Activated naive CD4-positive, alpha-beta T cell treated with Interleukin-2 at 50 U/mL for 16 hours (primary cell): ENCODE measurements at regions not wholly inside any gene's neighbourhood (a gene's known extent, or its start where the extent isn't known, plus 50 kb on each side); places are given as distances from the start of the nearest gene placed in this dataset.

Experiments used
- DNase-seq: peaks from one replicate; pipeline ENCODE4 v3.0.0-alpha.2; 2020

DNA sequence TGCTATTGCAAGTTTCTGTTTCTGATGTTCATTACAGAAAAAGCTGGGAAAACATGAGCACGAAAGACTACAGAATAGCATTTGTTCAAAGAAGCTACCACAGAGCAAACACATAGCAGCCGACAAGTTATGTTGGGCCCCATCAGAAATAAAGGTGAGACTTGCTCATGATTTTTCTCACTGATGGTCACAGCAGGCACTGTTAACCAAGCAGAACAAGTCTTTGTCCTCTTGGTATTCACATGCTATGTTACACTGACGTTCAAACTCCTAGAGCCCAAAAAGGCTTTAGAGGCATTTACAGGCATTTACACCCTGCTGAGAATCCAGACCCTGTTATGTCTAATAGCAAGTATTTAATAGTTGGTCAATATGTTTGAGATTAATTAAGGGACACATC lies 235.0 kb upstream of the HNMT start:
- no peak for DNase-seq

DNA sequence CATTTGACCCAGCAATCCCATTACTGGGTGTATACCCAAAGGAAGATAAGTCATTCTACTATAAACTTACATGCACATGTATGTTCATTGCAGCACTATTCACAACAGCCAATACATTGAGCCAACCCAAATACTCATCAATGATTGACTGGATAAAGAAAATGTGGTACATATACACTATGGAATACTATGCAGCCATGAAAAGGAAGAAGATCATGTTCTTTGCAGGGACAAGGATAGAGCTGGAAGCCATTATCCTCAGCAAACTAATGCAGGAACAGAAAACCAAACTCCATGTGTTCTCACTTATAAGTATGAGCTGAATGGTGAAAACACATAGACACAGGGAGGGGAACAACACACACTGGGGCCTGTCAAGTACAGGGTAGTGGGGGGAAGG lies 226.7 kb upstream of the HNMT start:
- no peak for DNase-seq

DNA sequence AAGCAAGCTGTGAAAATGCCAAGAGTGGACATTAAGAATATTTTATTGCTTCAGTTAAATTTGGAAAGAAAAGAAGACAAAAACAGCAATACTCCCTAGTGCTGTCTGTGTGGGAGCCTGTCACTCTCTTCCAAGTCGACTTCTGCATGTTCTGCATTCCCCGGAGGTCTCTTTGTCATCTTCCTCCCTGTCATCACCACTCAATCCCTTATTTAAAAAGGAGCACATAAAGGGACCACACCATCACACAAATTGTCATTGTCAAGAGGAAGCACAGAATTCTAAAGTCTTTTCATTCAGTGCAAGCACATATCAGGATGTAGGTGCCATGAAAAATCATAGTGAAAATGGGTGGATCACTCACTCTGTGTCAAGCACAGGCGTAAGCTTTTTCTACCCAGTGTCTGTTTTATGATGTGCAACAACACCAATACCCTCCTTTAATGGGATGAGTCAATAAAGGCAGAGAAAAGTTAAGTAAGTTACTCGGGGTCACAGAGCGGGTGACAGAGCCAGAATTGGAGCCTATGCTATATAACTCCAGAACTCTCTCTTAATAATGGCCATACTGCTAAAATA lies 222.4 kb upstream of the HNMT start:
- no peak for DNase-seq

DNA sequence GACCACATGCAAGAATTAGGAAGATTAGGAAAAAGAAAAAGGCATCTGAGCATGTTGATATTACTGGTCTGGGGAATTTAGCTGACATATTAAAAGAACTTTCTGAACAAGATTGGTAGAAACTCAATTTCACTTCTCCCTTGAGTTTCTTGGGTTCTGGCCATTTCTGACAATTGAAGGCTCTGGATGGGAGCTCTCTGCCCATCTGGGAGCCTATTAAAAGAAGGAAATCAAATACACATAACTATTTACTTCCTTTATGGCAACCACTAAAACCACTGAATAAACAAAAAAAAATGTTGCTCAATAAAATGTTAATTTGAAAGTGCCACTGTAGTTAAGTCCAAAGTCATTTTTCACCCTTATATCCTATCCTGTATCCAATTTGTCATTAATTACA lies 216.8 kb upstream of the HNMT start:
- no peak for DNase-seq

DNA sequence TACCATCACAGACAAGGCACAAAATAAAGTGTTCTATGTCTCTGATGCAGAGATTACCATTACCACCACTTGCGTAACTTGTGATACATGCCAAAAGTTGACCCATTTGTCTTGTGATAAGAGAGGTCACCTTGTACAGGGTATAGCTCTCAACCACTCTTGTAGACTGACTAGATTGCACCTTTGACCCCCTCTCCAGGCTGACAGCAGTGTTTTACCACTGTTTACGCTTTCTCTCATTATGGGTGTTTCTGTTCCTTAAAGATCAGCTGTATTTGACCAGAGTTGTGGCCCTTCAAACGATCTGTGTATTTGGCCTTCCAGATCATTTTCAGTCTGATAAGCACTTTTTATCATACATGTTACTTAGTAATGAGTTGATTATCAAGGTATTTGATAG lies 215.7 kb upstream of the HNMT start:
- DNase-seq = no peak

DNA sequence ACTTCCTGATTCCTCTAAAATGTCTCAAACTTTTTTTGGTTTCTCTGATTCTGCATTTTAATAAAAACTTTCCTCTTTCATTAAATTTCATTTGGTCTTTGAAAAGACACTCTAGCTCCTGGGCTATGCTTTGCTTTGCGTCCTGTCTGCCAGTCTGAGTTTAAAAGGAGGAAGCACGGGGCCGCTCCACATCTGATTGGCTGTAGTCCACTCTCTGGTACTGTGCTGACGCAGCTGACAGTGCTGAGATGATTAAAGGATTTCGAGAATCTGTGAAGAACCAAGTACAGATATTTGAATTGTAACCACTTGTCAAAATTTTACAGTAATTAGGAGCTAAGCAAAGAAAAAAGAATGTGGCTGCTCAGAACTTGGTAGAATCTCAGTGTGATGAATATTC lies 199.6 kb upstream of the HNMT start:
- DNase-seq = no peak

DNA sequence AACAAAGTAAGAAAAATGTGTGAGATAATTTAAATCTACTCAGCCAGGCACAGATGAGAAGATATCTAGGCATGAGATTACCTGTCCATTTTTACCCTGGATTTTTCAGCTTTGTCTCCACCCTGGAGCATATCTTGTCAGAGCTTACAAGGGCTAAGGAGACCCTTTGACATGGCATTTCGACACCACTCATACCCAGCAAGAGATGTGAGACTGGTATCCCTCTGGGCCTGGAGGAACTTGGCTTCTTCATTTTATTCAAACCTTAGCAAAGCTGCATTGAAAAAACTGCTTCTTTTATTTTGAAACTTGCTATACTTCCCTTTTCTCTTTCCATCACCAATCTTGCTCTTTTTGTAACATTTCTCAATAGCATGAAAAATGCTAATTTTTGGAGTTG lies 194.9 kb upstream of the HNMT start:
- no peak for DNase-seq

DNA sequence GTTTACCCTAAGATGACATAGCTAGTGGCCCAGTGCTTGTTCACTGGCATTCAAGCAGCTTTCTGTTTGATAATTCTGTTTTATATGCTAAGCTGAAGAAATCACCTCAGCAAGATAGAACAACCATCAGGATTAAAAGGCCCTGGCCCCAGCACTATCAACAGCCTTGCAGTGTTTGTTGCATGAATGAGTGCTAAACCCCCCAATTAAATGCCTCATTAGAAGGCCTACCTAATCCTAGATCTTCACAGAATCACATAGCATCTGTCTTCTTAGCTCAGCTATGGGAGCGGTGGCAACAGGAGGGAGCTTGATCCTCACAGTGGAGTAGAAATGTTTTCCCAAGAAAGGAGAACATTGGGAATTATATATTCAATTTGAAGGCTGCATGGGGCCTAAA lies 194.1 kb upstream of the HNMT start:
- no peak for DNase-seq

DNA sequence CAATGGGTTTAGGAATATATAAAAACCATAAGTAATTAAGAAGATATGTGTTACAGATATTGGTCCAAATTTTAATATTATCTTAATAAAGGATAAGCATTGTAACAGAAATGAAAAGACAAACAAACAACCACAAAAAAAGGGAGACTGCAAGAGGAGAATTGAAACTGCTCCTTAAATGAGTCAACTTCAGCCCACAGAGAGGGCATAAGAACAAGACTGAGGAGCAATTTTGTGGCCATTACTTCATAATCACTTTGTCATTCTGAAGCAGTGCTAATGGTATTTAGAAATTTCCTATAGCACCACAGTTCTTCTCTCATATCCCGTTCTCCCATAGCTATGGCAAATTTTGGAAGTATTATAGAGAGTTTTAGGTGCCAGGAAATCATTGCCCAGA lies 193.2 kb upstream of the HNMT start:
- DNase-seq = no peak

DNA sequence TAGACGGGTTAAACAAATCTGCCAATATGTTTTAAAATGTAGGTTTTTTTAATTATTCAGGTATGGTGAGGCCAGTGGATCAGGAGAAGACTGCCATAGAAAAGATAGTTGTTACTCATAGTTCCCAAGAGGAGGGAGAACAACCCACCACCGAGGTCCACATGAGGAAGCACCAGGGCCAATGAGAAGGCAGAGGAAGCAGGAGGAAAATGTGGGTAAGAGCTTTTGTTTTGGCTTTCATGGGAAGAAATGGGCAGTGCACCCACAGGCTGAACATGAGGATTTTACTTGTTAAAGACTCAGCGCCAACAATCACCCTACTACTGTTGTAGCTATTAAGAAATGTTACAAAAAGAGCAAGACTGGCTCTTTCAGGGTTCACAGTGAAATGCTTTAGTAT lies 191.8 kb upstream of the HNMT start:
- no peak for DNase-seq

DNA sequence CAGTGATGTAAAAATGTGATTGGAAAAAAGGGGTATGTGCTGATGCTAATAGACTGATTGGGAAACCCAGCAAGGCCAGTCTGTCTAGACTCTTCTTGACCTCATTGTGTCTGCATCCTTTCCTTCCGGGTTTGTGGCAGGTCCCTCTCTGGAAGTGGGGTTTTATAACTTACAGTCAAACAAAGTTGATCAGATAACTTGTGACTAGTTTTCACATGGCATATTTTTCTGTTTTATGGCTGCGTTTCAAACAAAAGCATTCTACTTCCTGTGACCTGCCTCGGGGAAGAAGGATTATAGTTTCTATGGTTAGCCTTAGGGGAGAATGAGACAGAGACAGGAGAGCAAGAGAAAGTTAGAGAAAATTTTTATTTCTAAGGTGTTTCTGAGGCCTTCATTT lies 188.7 kb upstream of the HNMT start:
- no peak for DNase-seq

DNA sequence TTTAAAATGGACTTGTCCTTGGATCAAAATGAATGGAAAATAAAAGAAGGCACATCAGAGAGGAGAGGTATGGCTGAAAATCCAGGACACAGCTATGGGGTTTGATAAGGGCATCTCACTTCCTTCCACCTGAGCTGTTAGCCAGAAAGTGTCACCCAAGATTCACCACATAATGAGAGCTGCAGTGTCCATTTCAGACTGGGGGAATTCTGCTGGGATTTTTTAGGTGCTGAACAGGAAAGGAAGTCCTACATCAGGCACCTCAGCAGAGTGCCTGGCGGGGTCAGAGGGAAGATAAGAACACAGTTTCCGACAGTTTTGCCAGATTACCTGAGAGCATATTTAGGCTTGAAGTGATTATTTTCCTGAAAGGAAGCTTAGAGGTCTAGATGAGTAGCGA lies 187.6 kb upstream of the HNMT start:
- no peak for DNase-seq

DNA sequence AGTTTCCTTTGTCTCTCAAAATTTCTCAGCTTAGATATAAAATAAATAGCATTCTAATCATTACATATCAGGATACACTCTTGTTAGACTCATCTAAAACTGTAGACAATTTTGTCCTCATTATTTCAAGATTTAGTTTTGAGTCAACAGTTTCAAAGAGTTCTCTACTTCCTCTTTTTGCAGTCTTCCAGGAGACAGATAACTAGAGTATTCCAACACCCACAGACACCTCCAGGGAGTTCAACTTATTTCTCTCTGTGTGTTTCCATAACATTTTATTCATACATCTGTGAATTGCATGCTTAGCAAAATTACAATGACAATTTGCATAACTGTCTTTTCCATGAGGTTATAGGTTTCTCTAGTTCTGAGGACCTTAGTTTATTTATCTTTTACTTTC lies 166.6 kb upstream of the HNMT start:
- no peak for DNase-seq

DNA sequence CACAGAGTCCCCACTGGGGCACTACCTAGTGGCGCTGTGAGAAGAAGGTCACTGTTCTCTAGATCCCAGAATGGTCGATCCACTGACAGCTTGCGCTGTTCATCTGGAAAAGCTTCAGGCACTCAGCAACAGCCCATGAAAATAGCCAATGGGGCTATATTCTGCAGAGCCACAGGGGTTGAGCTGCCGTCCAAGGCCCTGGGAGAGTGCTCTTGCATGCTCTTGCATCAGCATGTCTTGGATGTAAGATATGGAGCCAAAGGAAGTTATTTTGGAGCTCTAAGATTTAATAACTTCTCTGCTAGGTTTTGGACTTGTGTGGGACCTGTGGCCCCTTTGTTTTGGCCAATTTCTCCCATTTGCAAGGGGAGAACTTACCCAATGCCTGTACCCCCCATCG lies 164.7 kb upstream of the HNMT start:
- DNase-seq = no peak

DNA sequence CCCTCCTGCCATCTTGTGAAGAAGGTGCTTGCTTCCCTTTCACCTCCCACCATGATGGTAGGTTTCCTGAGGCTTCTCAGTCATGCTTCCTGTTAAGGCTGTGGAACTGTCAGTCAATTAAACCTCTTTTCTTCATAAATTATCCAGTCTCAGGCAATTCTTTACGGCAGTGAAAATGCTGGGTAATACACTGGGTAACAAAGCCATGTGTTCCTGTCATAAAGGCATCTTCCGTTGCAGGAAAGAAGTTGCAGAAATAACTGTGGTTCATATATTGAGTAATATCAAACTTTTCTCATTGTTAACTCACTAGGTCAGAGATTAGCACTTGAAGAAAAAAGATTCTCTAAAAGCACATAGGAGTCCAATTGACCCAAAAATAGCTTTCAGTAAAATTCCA lies 163.9 kb upstream of the HNMT start:
- DNase-seq = no peak

DNA sequence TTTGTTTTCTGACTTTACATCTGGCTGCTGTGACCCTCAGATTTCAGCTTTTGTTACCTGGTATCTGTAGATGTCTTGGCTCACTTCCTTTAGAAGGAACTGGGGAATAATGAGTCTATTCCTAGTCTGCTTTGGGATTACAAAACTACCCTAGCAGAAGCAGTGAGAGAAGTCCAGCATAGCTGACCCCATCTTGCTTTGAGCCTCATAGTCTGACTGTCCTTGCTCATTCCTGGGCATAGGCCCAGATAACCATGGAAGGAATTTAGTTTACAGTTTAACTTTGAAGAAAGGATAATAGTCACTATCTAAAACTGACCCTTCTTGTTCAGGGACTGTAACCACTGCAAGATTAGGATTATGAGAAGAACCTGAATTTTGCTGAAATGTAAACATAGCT lies 163.0 kb upstream of the HNMT start:
- DNase-seq = no peak

DNA sequence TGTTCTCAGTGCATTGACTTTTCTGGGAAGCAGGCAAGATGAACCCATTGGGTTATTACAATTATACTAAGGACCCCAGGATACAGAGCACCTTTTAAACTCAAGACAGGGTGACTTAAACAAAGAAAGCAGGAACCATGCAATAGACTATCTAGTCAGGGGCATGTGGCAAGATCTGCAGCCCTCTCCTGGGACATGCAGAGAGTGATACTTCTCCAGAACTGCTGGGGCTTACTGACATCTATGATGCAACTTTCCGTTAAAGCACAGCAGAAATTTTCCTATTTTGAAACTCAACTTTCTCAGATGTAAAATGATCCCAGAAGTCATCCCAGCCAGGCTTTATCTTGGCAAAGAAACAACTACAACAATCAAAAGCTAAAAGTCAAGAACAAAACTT lies 162.2 kb upstream of the HNMT start:
- DNase-seq = no peak

DNA sequence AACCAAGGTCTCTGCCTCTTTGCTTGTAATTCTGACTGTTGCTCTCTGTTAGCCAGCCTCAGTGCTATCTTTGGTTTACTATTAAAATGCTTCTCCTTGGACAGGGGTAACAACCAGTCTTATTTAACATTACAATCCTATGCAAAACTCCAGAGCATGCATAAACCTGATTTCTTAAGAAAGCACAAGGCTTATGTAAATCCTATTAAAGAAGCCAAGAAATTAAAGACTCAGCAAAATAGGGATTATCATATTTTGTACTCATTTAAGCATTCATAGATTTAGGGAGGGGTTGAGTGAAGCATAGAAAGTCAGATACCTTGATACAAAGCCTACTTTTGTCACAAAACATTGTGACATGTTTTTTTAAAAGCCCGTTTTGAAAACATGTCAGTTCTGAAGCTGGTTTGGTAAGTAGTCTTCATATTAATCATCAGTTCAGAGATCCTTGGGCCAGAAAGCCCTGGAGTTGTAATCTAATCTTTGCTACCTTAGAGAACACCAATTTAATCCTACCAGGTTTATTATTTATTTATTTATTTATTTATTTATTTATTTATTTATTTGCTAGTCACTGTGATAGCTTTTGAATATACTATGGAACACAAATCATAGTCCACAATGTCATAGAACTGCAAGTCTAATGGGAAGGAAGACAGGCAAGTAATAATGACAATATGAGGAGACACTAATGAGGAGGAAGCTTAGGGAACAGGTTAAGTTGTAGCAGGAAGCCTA lies 158.0 kb upstream of the HNMT start:
- DNase-seq = no peak

DNA sequence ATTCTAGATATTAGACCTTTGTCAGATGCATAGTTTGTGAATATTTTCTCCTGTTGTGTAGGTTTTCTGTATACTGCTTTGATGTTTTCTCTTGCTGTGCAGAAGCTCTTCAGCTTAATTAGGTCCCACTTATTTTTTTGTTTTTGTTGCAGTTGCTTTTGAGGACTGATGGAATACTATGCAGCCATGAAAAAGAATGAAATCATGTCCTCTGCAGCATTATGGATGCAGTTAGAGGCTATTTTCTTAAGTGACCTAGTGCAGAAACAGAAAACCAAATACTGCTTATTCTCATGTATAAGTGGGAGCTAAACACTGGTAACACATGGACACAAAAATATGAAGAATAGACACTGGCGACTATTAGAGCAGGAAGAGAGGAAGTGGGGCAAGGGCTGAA lies 155.0 kb upstream of the HNMT start:
- DNase-seq = no peak

DNA sequence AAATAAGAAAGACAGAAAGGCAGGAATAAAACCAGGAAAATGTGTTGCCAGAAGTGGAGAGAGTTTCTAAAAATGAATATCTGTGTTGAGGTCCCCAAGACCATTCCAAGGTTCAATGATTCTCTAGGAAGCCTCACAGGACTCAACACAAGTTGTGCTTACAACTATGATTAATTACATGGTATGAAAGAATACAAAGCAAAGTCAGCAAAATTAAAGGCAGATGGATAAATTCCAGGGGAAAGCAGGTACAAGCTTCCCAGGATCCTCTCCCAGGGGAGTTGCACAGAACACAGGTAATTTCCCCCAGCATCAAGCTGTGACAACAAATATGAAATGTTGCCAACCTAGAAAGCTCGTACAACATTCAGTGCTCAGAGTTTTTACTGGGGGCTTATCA lies 154.4 kb upstream of the HNMT start:
- no peak for DNase-seq

DNA sequence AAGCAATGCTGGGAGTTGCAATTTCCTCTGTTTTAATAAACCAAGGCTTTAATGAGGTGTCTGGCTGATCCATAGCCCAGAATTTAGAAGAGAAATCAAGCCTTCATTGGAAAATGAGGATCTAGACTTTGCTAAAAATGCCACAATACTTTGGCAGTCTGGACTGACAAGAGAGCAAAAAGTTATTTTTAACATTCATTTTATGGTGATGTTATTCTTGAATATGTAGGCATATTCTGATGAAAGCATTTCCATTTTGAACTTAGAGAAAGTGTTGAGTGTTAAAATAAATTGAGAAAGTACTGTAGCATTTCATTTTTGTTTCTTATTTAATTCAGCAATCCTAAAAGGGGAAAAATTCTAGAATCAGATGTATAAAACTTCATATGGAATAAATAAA lies 151.8 kb upstream of the HNMT start:
- no peak for DNase-seq

DNA sequence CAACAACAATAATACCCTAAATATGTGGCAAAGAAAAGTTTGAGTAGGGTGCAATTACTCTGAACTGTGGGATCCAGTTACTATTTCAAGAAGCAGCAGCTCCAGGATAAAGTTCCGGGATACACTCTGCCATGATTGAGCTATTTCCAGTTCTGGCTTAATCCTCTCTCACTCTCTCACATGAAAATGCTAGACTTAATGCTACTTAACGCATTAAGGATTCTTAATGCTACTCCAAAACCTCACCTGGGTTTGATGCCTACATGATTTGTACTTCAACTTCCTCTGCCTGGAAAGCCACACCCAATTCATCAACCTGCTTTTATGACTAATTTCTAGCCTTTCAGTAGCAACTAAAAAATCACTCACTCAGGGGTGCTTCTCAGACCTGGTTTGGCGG lies 151.1 kb upstream of the HNMT start:
- no peak for DNase-seq

DNA sequence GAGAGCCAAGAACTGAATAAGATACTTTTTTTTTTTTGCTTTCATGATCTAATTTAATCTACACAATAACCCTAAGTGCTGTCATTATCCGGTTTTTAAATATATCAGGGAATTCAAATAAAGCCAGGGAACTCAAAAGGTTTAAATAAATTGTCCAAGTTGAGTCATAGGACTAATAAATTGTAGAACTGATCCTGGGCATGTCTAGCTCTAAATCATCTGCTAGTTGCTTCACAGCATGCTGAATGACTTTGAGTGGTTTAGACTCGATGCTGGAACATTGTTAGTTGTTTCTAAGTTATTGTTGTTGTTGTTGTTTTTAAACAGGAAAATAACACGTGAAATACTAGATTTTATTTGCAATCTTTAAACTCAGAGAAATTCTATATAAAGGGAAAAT lies 147.2 kb upstream of the HNMT start:
- no peak for DNase-seq

DNA sequence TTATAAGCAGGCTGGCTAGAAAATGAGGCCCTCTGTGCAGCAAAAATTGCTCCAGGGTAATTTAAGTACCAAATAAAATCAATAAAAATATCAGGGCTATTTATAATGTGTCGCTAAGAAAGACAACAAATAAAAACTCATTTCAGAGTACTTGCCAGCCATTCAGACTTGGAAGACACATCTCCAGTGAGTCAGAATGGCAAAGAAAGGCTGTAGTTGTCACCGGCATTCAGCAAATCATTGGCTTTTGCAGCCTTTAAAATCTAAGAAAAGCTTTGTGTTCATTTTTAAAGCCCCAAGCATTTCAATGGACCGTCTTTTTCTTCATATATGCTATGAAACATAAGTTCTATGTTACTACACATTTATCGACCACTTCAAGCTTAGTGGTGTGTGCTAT lies 141.1 kb upstream of the HNMT start:
- DNase-seq = no peak

DNA sequence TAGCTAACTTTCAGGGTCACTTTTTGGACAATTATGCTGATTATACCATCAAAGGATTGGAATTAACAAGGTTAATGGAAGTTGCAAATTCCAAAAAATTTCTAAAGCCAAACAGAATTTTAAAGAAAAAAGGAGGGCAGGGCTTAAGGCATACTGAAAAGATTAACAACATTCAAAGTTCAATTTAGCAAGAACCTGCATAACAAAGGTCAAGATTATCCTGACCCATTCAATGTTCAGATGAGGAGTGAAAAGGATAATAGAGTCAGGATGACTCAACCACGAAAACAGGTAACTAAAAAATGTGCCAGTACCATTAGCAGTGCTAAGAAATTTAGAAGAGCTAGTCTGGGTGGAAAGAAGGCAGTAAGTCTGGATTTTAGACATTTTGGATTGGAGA lies 139.8 kb upstream of the HNMT start:
- DNase-seq = no peak
